SH-SY5Y (cell line): ENCODE measurements at regions not wholly inside any gene's neighbourhood (a gene's known extent, or its start where the extent isn't known, plus 50 kb on each side); places are given as distances from the start of the nearest gene placed in this dataset.

Experiments used
- GATA2 ChIP-seq: IDR thresholded peaks from 2 replicates; pipeline ENCODE4 v1.6.1; 2011; ENCODE audit warnings: mild to moderate bottlenecking, low read depth, low read length
- GATA3 ChIP-seq: IDR thresholded peaks from 2 replicates; pipeline ENCODE4 v1.6.1; 2011; ENCODE audit warnings: low read depth, mild to moderate bottlenecking, low read length, moderate library complexity

GRCh38 chr1:172972258-172972657 is 78.5 kb downstream of the TNFSF18 start:
- TF ChIP-seq GATA2 = no peak
- no peak for TF ChIP-seq GATA3
